Astrocyte of the cerebellum (primary cell): ENCODE measurements at regions not wholly inside any gene's neighbourhood (a gene's known extent, or its start where the extent isn't known, plus 50 kb on each side); places are given as distances from the start of the nearest gene placed in this dataset.

Experiments
- DNase-seq: peaks from one replicate; pipeline ENCODE4 v3.0.0-alpha.2; 2011; ENCODE audit warnings: low read depth
- H3K4me3 ChIP-seq: 2 replicates; pipeline ENCODE4 v1.5.1; 2011; ENCODE audit warnings: mild to moderate bottlenecking, low read depth, low read length, moderate library complexity
- CTCF ChIP-seq: IDR thresholded peaks from 2 replicates; pipeline ENCODE4 v1.5.1; 2012; ENCODE audit warnings: low read length, low read depth, moderate library complexity, mild to moderate bottlenecking; ENCODE audit errors: missing control alignments
- in situ Hi-C: cut with HindIII; loops from 2 replicates; pipeline ENCODE4 v1.10.0; 2017; ENCODE audit warnings: low sequenced_read_pairs

GRCh38 chr21:32834916-32835235 is 63.3 kb upstream of the PAXBP1 start:
- in situ Hi-C loops, result no loop called here
- TF ChIP-seq CTCF, result no peak

GRCh38 chr21:32842146-32842545 is 70.6 kb upstream of the PAXBP1 start:
- no peak for DNase-seq
- H3K4me3 ChIP-seq, result no peak overlapping the region
- no peak for TF ChIP-seq CTCF
- in situ Hi-C loops, result no loop called here

More at GRCh38 chr21:32834916-32835235, 63.3 kb upstream of the PAXBP1 start:
- no peak overlapping the region for H3K4me3 ChIP-seq
- no peak for DNase-seq

GRCh38 chr21:32843561-32843960 is 72.0 kb upstream of the PAXBP1 start:
- DNase-seq, result no peak
- in situ Hi-C loops, result no loop called here
- no peak for TF ChIP-seq CTCF
- no peak overlapping the region for H3K4me3 ChIP-seq

GRCh38 chr21:32844076-32844475 is 72.5 kb upstream of the PAXBP1 start:
- no peak for TF ChIP-seq CTCF
- in situ Hi-C loops, result no loop called here
- DNase-seq, result no peak

GRCh38 chr21:32844653-32845436 is 73.3 kb upstream of the PAXBP1 start:
- in situ Hi-C loops, result no loop called here
- DNase-seq, result no peak
- no peak overlapping the region for H3K4me3 ChIP-seq
- TF ChIP-seq CTCF, result peak; percentile 20

More at GRCh38 chr21:32844076-32844475, 72.5 kb upstream of the PAXBP1 start:
- no peak overlapping the region for H3K4me3 ChIP-seq

- in situ Hi-C loops, result no loop called here
- TF ChIP-seq CTCF, result no peak
- no peak overlapping the region for H3K4me3 ChIP-seq
- DNase-seq, result no peak
Observed at GRCh38 chr21:32858628-32859027, 87.1 kb upstream of the PAXBP1 start.
